ENCODE measurements at regions not wholly inside any gene's neighbourhood (a gene's known extent, or its start where the extent isn't known, plus 50 kb on each side); places are given as distances from the start of the nearest gene placed in this dataset.

GRCh38 chr12:34371050-34371449 lies 348.8 kb downstream of the ALG10 start:
- TF ChIP-seq CTCF (conservative IDR thresholded peaks at IDR 0.05; ENCODE audit: low read length) (no peak), EZH2phosphoT487 (IDR thresholded peaks at IDR 0.05; ENCODE audit: borderline replicate concordance) (no peak)

Measured in Loucy (cell line).